ENCODE measurements at regions not wholly inside any gene's neighbourhood (a gene's known extent, or its start where the extent isn't known, plus 50 kb on each side); places are given as distances from the start of the nearest gene placed in this dataset.

- no peak for DNase-seq
Measured at GRCh38 chr6:44664716-44665115, 277.2 kb downstream of the CDC5L start.

GRCh38 chr6:44665143-44665542 lies 277.6 kb downstream of the CDC5L start:
- no peak for DNase-seq

- no peak for DNase-seq
Measured at GRCh38 chr6:44665683-44666082, 278.2 kb downstream of the CDC5L start.

DNA sequence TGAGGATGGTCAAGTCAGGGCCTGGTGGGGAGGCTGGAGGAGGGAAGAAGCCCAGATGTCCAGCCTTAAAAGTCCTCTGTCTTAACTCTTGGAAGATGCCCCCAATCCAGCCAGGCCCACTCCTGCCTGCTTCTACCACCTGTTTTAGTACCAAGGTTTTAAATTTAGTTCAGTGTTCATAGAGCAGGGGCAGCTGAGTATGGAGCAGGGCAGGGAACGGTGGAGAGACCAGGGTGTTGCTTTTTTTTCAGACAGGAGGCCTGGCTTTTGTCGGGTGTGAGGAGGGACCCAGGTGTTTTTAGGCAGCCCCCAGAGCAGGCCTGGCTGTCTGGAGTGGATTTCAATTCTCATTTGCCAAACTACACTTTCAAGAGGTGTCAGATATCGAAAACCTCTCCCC lies 278.8 kb downstream of the CDC5L start:
- DNase-seq: no peak

GRCh38 chr6:44667226-44667625 lies 279.7 kb downstream of the CDC5L start:
- no peak for DNase-seq

GRCh38 chr6:44667668-44668390 lies 280.3 kb downstream of the CDC5L start:
- DNase-seq: no peak

GRCh38 chr6:44668391-44668930 lies 281.0 kb downstream of the CDC5L start:
- DNase-seq: no peak

DNA sequence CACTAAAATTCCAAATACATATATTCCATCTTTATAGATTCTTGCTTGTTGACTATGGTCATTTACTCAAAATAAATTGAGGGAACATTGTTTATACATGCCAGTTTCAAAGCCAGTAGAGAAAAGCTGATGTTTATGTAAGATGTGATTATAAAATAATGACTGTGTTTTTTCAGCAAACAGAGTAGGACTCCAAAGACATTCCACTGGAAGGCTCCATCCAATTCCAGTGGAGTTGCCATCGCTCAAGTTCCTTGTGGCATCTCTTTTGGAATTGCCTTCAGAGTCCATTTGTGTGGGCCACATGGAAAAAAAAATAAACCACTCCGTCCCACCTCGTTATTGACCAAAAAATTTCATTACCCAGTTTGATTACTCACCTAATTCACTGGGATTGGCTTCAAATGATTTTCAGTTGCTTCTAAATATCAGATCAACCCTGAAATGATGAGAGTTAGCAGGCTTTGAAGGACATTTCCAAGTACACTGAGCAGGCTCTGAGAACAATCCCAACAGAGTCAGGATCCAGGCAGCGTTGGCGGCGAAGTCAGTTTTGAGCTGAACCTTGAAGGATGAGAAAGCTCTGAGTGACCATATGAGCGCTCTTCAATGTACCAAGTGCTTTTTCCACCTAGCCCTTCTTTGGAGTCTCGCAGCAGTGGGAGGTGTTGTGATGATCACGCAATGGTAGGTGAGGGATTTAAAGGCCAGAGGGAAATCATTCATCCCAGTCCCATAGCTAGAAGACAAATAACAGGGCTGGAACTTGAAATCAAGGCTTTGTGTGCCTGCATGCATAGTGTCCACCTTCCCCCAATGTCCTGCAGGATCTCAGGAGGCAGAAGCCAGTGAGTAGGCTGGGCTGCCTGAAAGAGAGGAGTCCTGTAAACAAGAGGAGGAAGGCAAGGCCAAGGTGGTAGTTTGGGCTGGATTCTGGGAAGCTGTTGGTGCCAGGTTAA lies 281.7 kb downstream of the CDC5L start:
- DNase-seq: no peak

DNA sequence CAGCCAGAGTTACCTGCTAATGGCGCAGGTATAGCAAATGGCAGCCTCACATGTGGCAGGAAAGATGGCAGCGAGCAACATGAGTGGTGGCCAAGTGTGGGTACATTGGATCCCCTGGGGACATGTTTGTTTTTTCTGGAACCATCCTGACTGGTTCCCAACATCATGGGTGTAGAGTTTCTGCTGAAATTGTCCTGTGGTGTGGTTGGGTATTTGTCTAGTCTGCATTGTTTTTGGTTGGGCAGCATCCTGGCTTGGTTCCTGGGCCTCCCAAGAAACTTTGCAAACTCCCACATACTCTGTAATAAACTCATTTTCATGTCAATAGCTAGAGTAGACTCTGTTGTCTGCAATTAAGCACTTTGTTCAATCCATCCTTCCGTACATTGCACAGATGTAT lies 282.6 kb downstream of the CDC5L start:
- DNase-seq: no peak

DNA sequence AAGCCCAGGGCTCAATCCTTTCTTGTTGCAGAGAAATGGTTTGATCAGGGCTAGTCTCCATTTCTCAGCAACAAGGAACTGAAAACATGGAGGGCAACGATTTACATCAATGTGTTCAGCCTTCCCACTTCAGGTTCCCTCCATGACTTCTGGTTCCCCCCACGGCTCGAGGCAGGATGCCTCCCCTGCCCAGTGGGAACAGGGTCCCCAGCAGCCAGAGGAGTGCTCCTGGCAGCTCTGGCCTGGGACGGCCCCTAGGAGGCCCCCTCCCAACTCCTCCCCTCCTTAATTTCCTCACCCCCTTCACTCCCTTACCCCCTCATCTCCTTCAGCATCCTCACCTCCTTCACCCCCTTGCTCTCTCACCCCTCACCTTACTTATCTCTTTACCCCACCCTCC lies 283.8 kb downstream of the CDC5L start:
- DNase-seq: no peak

- no peak for DNase-seq
Measured at GRCh38 chr6:44672086-44672485, 284.6 kb downstream of the CDC5L start.

- no peak for DNase-seq
Measured at GRCh38 chr6:44672841-44673240, 285.3 kb downstream of the CDC5L start.

DNA sequence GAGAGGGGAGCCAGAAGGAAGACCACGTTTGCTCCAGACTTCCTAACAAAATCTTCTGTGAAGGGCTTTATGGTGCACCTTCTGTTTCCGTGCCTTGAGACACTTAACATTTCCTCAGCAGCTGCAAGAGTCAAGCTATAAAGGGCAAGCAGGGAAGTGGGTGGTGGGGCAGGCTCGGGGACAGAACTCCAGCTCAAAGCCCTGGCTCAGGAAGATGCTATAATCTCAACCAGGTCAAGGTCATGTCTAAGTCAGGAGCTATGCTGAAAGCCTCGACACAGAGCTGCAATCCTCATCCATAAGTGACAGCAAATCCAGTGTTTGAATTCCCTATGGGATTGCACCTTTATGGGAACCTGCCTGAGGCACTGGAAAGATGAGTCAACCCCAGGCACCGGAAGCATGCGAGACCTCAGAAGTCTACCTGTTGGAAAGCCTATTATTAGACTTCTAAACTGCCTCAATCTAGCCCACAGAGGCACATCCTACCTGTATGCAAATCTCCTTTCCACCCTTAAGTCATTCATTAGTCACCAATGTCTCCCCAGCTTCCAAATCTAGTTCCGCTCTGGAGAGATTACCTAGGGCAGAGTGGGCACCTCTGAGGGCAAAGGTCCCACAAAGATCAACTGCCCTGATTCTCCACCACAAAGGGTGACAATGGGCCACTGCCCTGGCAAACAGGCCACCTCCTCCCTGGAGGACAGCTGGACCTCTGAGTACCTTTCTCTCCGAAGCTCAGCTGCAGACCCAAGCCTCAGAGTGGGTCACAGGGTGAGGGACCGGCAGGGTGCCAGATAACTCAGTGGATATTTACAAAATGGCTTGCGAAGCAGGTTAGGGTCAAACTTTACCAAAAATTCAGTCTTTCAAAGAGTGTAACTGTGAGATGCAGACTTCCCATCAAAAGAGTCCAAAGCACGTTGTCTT lies 287.0 kb downstream of the CDC5L start:
- DNase-seq: peak; percentile 53

DNA sequence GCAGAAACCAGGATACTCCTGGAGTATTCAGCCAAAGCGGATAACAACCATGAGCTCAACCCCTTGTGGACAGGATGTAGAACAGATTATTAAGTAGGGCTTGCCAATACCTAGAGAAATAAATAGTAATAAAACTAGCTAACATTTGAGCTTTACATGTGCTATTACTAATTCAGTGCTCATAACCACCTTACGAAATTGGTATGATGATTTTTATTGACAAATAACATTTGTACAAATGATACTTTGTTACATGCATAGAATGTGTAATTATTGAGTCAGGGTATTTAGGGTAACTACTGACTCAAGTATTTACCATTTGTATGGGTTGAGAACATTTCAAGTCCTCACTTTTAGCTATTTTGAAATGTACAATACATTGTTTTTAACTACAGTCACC lies 287.9 kb downstream of the CDC5L start:
- no peak for DNase-seq

DNA sequence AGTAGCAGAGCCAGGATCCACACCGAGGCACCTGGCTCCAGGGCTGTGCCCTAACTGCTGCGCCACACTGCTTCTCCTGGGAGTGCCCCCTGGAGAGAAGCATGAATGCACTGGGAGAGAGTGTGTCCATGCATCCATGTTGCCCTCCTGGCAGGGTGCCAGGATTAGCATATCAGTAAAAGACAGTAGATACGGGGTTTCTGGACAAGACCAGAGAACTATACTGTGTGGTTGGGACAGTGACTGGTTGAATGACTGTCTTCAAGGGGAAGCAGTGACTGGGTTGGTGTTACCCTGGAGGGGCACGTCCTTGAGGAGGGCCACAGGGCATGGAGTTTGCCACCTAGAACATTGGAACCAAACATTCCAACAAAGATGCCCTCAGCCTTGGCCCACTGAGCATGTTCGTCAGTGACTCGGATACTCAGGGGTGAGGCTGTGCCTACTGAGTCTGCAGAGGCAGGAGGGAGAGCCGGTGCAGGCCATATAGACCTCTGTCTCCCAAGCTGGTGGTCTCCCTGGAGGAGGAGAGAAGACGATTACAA lies 288.8 kb downstream of the CDC5L start:
- DNase-seq: no peak

- DNase-seq: no peak
Measured at GRCh38 chr6:44676826-44677433, 289.4 kb downstream of the CDC5L start.

- no peak for DNase-seq
Measured at GRCh38 chr6:44678252-44678935, 290.9 kb downstream of the CDC5L start.

GRCh38 chr6:44679438-44680201 lies 292.1 kb downstream of the CDC5L start:
- no peak for DNase-seq

- DNase-seq: no peak
Measured at GRCh38 chr6:44680202-44680720, 292.8 kb downstream of the CDC5L start.

DNA sequence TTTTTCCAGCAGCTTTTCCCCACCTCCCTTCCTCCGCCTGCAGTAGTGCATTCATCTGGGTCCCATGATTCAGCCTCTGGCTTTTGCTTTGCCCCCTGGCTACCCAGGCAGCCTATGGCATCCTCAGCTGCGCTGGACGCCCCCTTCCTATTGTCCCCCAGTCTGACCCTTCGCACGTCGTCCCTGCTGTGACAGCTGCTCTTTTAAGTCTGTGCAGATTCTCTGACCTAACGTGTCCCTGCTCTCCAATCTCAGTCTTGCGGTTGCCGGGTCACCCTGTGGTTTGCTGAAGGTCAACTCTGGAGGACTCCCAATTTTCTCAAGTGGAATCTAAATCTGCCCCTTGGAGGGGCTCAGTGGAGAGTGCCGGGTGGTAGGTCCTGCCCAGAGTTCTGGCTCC lies 294.3 kb downstream of the CDC5L start:
- DNase-seq: no peak
